ENCODE measurements at regions not wholly inside any gene's neighbourhood (a gene's known extent, or its start where the extent isn't known, plus 50 kb on each side); places are given as distances from the start of the nearest gene placed in this dataset.

GRCh38 chr10:129325893-129326292 is 141.1 kb upstream of the MGMT start:
- in situ Hi-C loops (cut with MboI) = no loop called here
- CTCF ChIA-PET (ENCODE audit: low intra/inter-chr PET ratio) = no interaction called here
- no peaks in the 10 kb centered on the region for H4K20me1 ChIP-seq (replicated peaks; ENCODE audit: control insufficient read depth, insufficient read depth, low read length)
- ATAC-seq = no peak
- H3K9me3 ChIP-seq (replicated peaks; ENCODE audit: control insufficient read depth, insufficient read depth, low read depth, low read length) = no peaks in the 10 kb centered on the region
- no peaks in the 10 kb centered on the region for H3K4me1 ChIP-seq (replicated peaks in 1 of 2; ENCODE audit: control insufficient read depth in 2 of 2, insufficient read depth in 2 of 2, low read length in 2 of 2)
- no peak for DNase-seq (ENCODE audit: extremely low read depth in 1 of 4, low spot score in 3 of 4)
- H2AFZ ChIP-seq (ENCODE audit: low read depth, low read length) = no peak overlapping the region
- H3K4me3 ChIP-seq = no peak overlapping the region
- no peak for FAIRE-seq
- no peak overlapping the region for H3K9ac ChIP-seq (ENCODE audit: insufficient read depth in 1 of 2, low read depth in 2 of 2, low read length in 2 of 2)
- no TSS peak for BruUV-seq (replicated peaks)
- H3K79me2 ChIP-seq (ENCODE audit: control insufficient read depth, insufficient read depth, low read length) = no peaks in the 10 kb centered on the region
- no peak for TF ChIP-seq PKNOX1 (IDR thresholded peaks at IDR 0.05)
- no peak for TF ChIP-seq ZNF12 (CRISPR knock-in tag; IDR thresholded peaks at IDR 0.05)
- H3K27me3 ChIP-seq (ENCODE audit: control insufficient read depth in 2 of 2, insufficient read depth in 2 of 2, low read length in 2 of 2) = no peaks in the 10 kb centered on the region; a peak in 1 of 5 replicates
- POLR2A ChIA-PET = no interaction called here
- intact Hi-C loops (cut with micrococcal nuclease) = no loop called here
- no peak overlapping the region for H3K27ac ChIP-seq (ENCODE audit: extremely low read depth, low read depth, low read length)
- no peak overlapping the region for H3K4me2 ChIP-seq (ENCODE audit: insufficient read depth, low read length)
- H3K36me3 ChIP-seq (ENCODE audit: control insufficient read depth, insufficient read depth, low read length) = no peaks in the 10 kb centered on the region
- no peaks in the 10 kb centered on the region for H3K9me1 ChIP-seq (ENCODE audit: control insufficient read depth, insufficient read depth, low read length)
- WGBS (ENCODE audit: insufficient coverage, low coverage, missing lambda C conversion rate) = 0% methylated on average over 2 of the region's 2 CpGs

DNA sequence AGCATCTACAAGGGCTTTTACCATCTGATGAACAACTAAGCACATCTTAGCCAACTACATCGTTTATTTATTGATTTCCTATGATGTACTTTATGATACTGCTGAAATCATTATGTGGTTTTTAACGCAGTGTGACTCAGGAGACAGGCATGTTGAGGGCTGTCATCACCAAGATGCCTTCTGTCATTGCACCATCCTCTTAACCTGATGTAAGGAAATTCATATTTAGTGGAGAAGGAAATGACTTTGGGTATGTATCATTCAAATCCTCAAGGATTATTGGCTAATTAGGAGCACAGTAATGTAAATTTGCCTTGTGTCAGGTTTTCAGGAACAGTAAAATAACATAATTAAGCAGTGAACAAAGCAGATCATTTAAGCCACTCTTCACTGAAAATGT is 138.5 kb upstream of the MGMT start:
- Histone ChIP-seq H3K4me3 (no peak overlapping the region), H4K20me1 (replicated peaks; ENCODE audit: control insufficient read depth, insufficient read depth, low read length) (no peaks in the 10 kb centered on the region), H3K27me3 (ENCODE audit: control insufficient read depth in 2 of 2, insufficient read depth in 2 of 2, low read length in 2 of 2) (peaks cover 0 to 5% of the 10 kb centered on the region in 2 experiments; a peak in 1 of 5 replicates), H3K27ac (ENCODE audit: extremely low read depth, low read depth, low read length) (no peak overlapping the region), H3K4me2 (ENCODE audit: insufficient read depth, low read length) (no peak overlapping the region), H3K9me1 (ENCODE audit: control insufficient read depth, insufficient read depth, low read length) (no peaks in the 10 kb centered on the region), H2AFZ (ENCODE audit: low read depth, low read length) (no peak overlapping the region), H3K9ac (ENCODE audit: insufficient read depth in 1 of 2, low read depth in 2 of 2, low read length in 2 of 2) (no peak overlapping the region), H3K9me3 (replicated peaks; ENCODE audit: control insufficient read depth, insufficient read depth, low read depth, low read length) (no peaks in the 10 kb centered on the region), H3K4me1 (replicated peaks in 1 of 2; ENCODE audit: control insufficient read depth in 2 of 2, insufficient read depth in 2 of 2, low read length in 2 of 2) (no peaks in the 10 kb centered on the region), H3K79me2 (ENCODE audit: control insufficient read depth, insufficient read depth, low read length) (no peaks in the 10 kb centered on the region), H3K36me3 (ENCODE audit: control insufficient read depth, insufficient read depth, low read length) (no peaks in the 10 kb centered on the region)
- no peak for DNase-seq (ENCODE audit: extremely low read depth in 1 of 4, low spot score in 3 of 4)
- no TSS peak for BruUV-seq (replicated peaks)
- 0% methylated on average over 1 of the region's 2 CpGs for WGBS (ENCODE audit: insufficient coverage, low coverage, missing lambda C conversion rate)
- no peak for FAIRE-seq
- ChIA-PET POLR2A (no interaction called here), CTCF (ENCODE audit: low intra/inter-chr PET ratio) (no interaction called here)
- in situ Hi-C loops (cut with MboI) = no loop called here
- intact Hi-C loops (cut with micrococcal nuclease) = no loop called here
- no peak for ATAC-seq
- TF ChIP-seq GTF2A2 (tag; IDR thresholded peaks at IDR 0.05) = no peak
- no peak for TF ChIP-seq SRSF1 (IDR thresholded peaks at IDR 0.05; ENCODE audit: low read depth, low read length)
- TF ChIP-seq, protein P1, sequence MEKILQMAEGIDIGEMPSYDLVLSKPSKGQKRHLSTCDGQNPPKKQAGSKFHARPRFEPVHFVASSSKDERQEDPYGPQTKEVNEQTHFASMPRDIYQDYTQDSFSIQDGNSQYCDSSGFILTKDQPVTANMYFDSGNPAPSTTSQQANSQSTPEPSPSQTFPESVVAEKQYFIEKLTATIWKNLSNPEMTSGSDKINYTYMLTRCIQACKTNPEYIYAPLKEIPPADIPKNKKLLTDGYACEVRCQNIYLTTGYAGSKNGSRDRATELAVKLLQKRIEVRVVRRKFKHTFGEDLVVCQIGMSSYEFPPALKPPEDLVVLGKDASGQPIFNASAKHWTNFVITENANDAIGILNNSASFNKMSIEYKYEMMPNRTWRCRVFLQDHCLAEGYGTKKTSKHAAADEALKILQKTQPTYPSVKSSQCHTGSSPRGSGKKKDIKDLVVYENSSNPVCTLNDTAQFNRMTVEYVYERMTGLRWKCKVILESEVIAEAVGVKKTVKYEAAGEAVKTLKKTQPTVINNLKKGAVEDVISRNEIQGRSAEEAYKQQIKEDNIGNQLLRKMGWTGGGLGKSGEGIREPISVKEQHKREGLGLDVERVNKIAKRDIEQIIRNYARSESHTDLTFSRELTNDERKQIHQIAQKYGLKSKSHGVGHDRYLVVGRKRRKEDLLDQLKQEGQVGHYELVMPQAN (IDR thresholded peaks at IDR 0.05; ENCODE audit: borderline replicate concordance) = no peak
- TF ChIP-seq HMG20A (CRISPR knock-in tag; conservative IDR thresholded peaks at IDR 0.05) = no peak
- TF ChIP-seq SOX6 (IDR thresholded peaks at IDR 0.05) = no peak
- TF ChIP-seq ZNF41 (CRISPR knock-in tag; conservative IDR thresholded peaks at IDR 0.05) = no peak
- TF ChIP-seq GTF2F1 (IDR thresholded peaks at IDR 0.05; ENCODE audit: low read depth, low read length) = no peak
- TF ChIP-seq C11orf30 (IDR thresholded peaks at IDR 0.05; ENCODE audit: low read depth) = no peak
- no peak for TF ChIP-seq SNIP1 (IDR thresholded peaks at IDR 0.05; ENCODE audit: low read depth)
- TF ChIP-seq TAL1 (IDR thresholded peaks at IDR 0.05) = no peak
- no peak for TF ChIP-seq ZNF445 (CRISPR knock-in tag; IDR thresholded peaks at IDR 0.05; ENCODE audit: low read depth)
- TF ChIP-seq ZC3H8 (IDR thresholded peaks at IDR 0.05) = no peak
- TF ChIP-seq ZNF584 (CRISPR knock-in tag; IDR thresholded peaks at IDR 0.05; ENCODE audit: low read depth) = no peak

All from K562 (cell line).